NB4 (cell line): ENCODE measurements at regions not wholly inside any gene's neighbourhood (a gene's known extent, or its start where the extent isn't known, plus 50 kb on each side); places are given as distances from the start of the nearest gene placed in this dataset.

Source experiments
- CTCF ChIP-seq: IDR thresholded peaks from one replicate; pipeline ENCODE4 v1.5.1; 2012; ENCODE audit warnings: low read depth, low read length
- MAX ChIP-seq: IDR thresholded peaks from 2 replicates; pipeline ENCODE4 v1.6.1; 2011; ENCODE audit warnings: low read depth, low read length
- POLR2A ChIP-seq: IDR thresholded peaks from 2 replicates; pipeline ENCODE4 v1.6.1; 2011; ENCODE audit warnings: mild to moderate bottlenecking; ENCODE audit not compliant: insufficient read length; ENCODE audit errors: extremely low read depth

GRCh38 chr5:60469286-60469685 lies 230.7 kb downstream of the DEPDC1B start:
- TF ChIP-seq CTCF = no peak
- no peak for TF ChIP-seq MAX
- TF ChIP-seq POLR2A = no peak
